AG04449 (cell line): ENCODE measurements at regions not wholly inside any gene's neighbourhood (a gene's known extent, or its start where the extent isn't known, plus 50 kb on each side); places are given as distances from the start of the nearest gene placed in this dataset.

Experiments
- CTCF ChIA-PET: fragments of 350-600 bp; formaldehyde crosslinking; extraction: SDS; loops from one replicate; lab custom pipeline; 2021; ENCODE audit warnings: antibody characterized with exemption; lab: Yijun Ruan, JAX
- POLR2A ChIA-PET: fragments of 400-600, 350-600 bp; formaldehyde crosslinking; extraction: SDS; loops from one replicate; lab custom pipeline; 2020; ENCODE audit warnings: antibody characterized with exemption, inconsistent platforms; lab: Yijun Ruan, JAX
- DNase-seq: peaks from one replicate; pipeline ENCODE4 v3.0.0-alpha.2; 2010; ENCODE audit warnings: low read depth, low spot score
- H3K4me3 ChIP-seq: 2 replicates; pipeline ENCODE4 v1.5.1; 2011; ENCODE audit warnings: low read depth, mild to moderate bottlenecking, control low read depth, low read length
- CTCF ChIP-seq: IDR thresholded peaks from one replicate; pipeline ENCODE4 v1.5.1; 2011; ENCODE audit warnings: mild to moderate bottlenecking, moderate library complexity, low read length, control low read depth, inconsistent platforms; ENCODE audit not compliant: insufficient read depth; ENCODE audit errors: missing control alignments

DNA sequence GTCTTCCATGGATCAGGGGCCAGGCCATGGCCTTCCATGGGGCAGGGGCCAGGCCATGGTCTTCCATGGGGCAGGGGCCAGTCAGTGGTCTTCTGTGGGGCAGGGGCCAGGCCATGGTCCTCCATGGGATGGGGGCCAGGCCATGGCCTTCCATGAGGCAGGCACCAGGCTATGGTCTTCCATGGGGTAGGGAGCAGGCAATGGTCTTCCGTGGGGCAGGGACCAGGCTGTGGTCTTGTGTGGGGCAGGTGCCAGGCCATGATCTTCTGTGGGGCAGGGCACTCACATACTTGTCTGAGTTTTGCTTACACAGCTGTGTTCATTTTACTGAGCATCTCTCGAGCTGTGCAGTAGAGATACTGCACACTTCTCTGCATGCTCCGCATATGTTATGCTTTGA, 57.3 kb upstream of the THBS2 start:
- ChIA-PET POLR2A (no interaction called here), CTCF (no interaction called here)
- DNase-seq, result no peak
- TF ChIP-seq CTCF, result no peak
- no peak overlapping the region for H3K4me3 ChIP-seq
